Spleen (tissue), 7 donors: ENCODE measurements at regions not wholly inside any gene's neighbourhood (a gene's known extent, or its start where the extent isn't known, plus 50 kb on each side); places are given as distances from the start of the nearest gene placed in this dataset.

ENCODE experiments used
- CTCF ChIP-seq, 11 experiments: fragments of 200-600 bp in 7 of 11; fragments of 450-650 bp in 4 of 11; sonication (generic) in 4 of 11; IDR thresholded peaks in 8 of 11; conservative IDR thresholded peaks in 3 of 11; 1 replicate in 7 of 11; 2 replicates in 4 of 11; pipeline versions ENCODE4 v1.4.0 to v1.8.0; 2016 to 2021; ENCODE audit warnings: antibody characterized with exemption in 11 of 11, inconsistent platforms in 4 of 11, mild to moderate bottlenecking in 1 of 11
- POLR2A ChIP-seq, 3 donors: fragments of 450-650 bp; IDR thresholded peaks; one replicate each; pipeline ENCODE4 v1.5.1; 2017; ENCODE audit warnings: antibody characterized with exemption in 3 of 3, mild to moderate bottlenecking in 1 of 3
- POLR2AphosphoS5 ChIP-seq, 3 donors: sonication (generic); formaldehyde crosslinking; IDR thresholded peaks; one replicate each; pipeline ENCODE4 v1.5.1; 2017; ENCODE audit warnings: antibody characterized with exemption in 3 of 3
- donor health status: DM: no; HTN: no; CAD: no; lungs with moderate emphysema.
- donor health status: DM: no; HTN: no; CAD: no.
- donor health status: DM: no; HTN: no; CAD: no.

DNA sequence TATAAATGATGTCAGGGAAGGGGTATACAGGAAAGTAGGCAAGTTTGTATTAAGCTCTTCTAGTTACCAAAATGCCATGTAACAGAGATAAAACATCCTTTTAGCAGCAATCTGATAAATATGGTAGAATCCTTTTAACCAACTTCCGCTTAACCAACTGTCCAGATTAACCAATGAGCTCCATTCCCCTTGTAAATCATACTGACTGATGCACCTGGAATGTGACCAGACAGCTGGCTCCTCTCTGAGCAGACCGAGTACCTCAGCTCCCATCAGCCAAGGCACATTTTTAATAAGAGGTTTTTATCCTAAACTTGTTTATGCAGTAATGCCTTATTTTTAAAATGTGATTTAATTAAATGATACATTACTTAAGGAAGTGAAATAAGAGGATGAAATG is 66.4 kb downstream of the KLF12 start:
- TF ChIP-seq CTCF (IDR thresholded peaks at IDR 0.05 in 8 of 11, conservative IDR thresholded peaks at IDR 0.05 in 3 of 11) (no peak), POLR2A (IDR thresholded peaks at IDR 0.05) (no peak), POLR2AphosphoS5 (IDR thresholded peaks at IDR 0.05) (no peak)
